Upper lobe of left lung (tissue), 6 donors: ENCODE measurements at regions not wholly inside any gene's neighbourhood (a gene's known extent, or its start where the extent isn't known, plus 50 kb on each side); places are given as distances from the start of the nearest gene placed in this dataset.

Experiments
- ATAC-seq, 2 donors: fragments of 200-7000 bp; cut with Tn5 transposase; one replicate each; pipeline ENCODE4 v1.9.1; 2022; ENCODE audit warnings: mild to moderate bottlenecking in 2 of 2, moderate library complexity in 2 of 2; ENCODE audit not compliant: low FRiP score in 2 of 2
- DNase-seq, 2 donors: peaks; one replicate each; pipeline ENCODE4 v3.0.0-alpha.2; 2019 to 2020
- H3K27ac ChIP-seq, 4 donors: fragments of 200-600 bp; sonication (generic); one replicate each; pipeline ENCODE4 v1.5.1; 2016 to 2019
- H3K27me3 ChIP-seq, 4 donors: fragments of 200-600 bp; sonication (generic); one replicate each; pipeline ENCODE4 v1.5.1; 2017 to 2019
- H3K36me3 ChIP-seq, 4 donors: fragments of 200-600 bp; sonication (generic); one replicate each; pipeline ENCODE4 v1.5.1; 2016 to 2019
- H3K4me1 ChIP-seq, 4 donors: fragments of 200-600 bp; sonication (generic); one replicate each; pipeline ENCODE4 v1.5.1; 2018 to 2019
- H3K4me3 ChIP-seq, 4 donors: fragments of 200-600 bp; sonication (generic); one replicate each; pipeline ENCODE4 v1.5.1; 2017 to 2019; ENCODE audit warnings: mild to moderate bottlenecking in 2 of 4, moderate library complexity in 1 of 4
- H3K9me3 ChIP-seq, 4 donors: fragments of 200-600 bp; sonication (generic); one replicate each; pipeline ENCODE4 v1.5.1; 2018 to 2019
- EP300 ChIP-seq, 4 donors: sonication (generic); formaldehyde crosslinking; IDR thresholded peaks; one replicate each; pipeline ENCODE4 v1.5.1; 2017; ENCODE audit warnings: antibody characterized with exemption in 4 of 4, control low read depth in 2 of 4
- POLR2A ChIP-seq, 4 donors: fragments of 450-650 bp; IDR thresholded peaks; one replicate each; pipeline ENCODE4 v1.5.1; 2016 to 2017; ENCODE audit warnings: antibody characterized with exemption in 4 of 4, mild to moderate bottlenecking in 2 of 4
- POLR2AphosphoS5 ChIP-seq, 2 donors: sonication (generic); formaldehyde crosslinking; IDR thresholded peaks; one replicate each; pipeline ENCODE4 v1.5.1; 2017; ENCODE audit warnings: antibody characterized with exemption in 2 of 2
- WGBS, 2 donors: methylation state at CpG; one replicate each; pipeline ENCODE4 v1.1.5; 2017 to 2018; 5-methylcytosine and 5-hydroxymethylcytosine counted together
- TF ChIP-seq, protein P1 (sequence below), 6 experiments: fragments of 450-650 bp in 4 of 6; fragments of 200-600 bp in 2 of 6; sonication (generic) in 2 of 6; IDR thresholded peaks; one replicate each; pipeline ENCODE4 v1.5.1; 2016 to 2019; ENCODE audit warnings: antibody characterized with exemption in 6 of 6
- donor health status: DM: no; HTN: no; CAD: no; lungs with moderate emphysema.
- donor health status: DM: no; HTN: yes; CAD: no; lungs with severe emphysema.

GRCh38 chr15:61612111-61612510 is 383.0 kb upstream of the RORA start:
- H3K27ac ChIP-seq = no peak overlapping the region
- no peak for ATAC-seq
- H3K4me3 ChIP-seq = no peak overlapping the region
- no peaks in the 10 kb centered on the region for H3K36me3 ChIP-seq
- H3K9me3 ChIP-seq = peaks cover 3 to 17% (median 6%) of the 10 kb centered on the region in 4 donors
- DNase-seq = no peak
- H3K27me3 ChIP-seq = no peaks in the 10 kb centered on the region
- TF ChIP-seq, protein P1, sequence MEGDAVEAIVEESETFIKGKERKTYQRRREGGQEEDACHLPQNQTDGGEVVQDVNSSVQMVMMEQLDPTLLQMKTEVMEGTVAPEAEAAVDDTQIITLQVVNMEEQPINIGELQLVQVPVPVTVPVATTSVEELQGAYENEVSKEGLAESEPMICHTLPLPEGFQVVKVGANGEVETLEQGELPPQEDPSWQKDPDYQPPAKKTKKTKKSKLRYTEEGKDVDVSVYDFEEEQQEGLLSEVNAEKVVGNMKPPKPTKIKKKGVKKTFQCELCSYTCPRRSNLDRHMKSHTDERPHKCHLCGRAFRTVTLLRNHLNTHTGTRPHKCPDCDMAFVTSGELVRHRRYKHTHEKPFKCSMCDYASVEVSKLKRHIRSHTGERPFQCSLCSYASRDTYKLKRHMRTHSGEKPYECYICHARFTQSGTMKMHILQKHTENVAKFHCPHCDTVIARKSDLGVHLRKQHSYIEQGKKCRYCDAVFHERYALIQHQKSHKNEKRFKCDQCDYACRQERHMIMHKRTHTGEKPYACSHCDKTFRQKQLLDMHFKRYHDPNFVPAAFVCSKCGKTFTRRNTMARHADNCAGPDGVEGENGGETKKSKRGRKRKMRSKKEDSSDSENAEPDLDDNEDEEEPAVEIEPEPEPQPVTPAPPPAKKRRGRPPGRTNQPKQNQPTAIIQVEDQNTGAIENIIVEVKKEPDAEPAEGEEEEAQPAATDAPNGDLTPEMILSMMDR (IDR thresholded peaks at IDR 0.05) = no peak
- TF ChIP-seq POLR2AphosphoS5 (IDR thresholded peaks at IDR 0.05) (no peak), EP300 (IDR thresholded peaks at IDR 0.05) (no peak), POLR2A (IDR thresholded peaks at IDR 0.05) (no peak)
- no peaks in the 10 kb centered on the region for H3K4me1 ChIP-seq

GRCh38 chr15:61605343-61605742 is 376.2 kb upstream of the RORA start:
- no peaks in the 10 kb centered on the region for H3K36me3 ChIP-seq
- H3K27ac ChIP-seq = no peak overlapping the region
- TF ChIP-seq, protein P1 (IDR thresholded peaks at IDR 0.05) = no peak
- TF ChIP-seq EP300 (IDR thresholded peaks at IDR 0.05) (no peak), POLR2AphosphoS5 (IDR thresholded peaks at IDR 0.05) (no peak), POLR2A (IDR thresholded peaks at IDR 0.05) (no peak)
- WGBS, 2 donors = 87% methylated on average over 6 of the region's 6 CpGs
- H3K4me1 ChIP-seq = no peaks in the 10 kb centered on the region
- H3K9me3 ChIP-seq = no peaks in the 10 kb centered on the region
- H3K27me3 ChIP-seq = no peaks in the 10 kb centered on the region
- no peak for ATAC-seq
- no peak for DNase-seq
- no peak overlapping the region for H3K4me3 ChIP-seq

GRCh38 chr15:61598655-61599054 is 369.6 kb upstream of the RORA start:
- H3K27ac ChIP-seq = no peak overlapping the region
- H3K4me1 ChIP-seq = no peaks in the 10 kb centered on the region
- no peak overlapping the region for H3K4me3 ChIP-seq
- ATAC-seq (no peak), DNase-seq (no peak)
- no peaks in the 10 kb centered on the region for H3K27me3 ChIP-seq
- H3K36me3 ChIP-seq = no peaks in the 10 kb centered on the region
- H3K9me3 ChIP-seq = no peaks in the 10 kb centered on the region
- TF ChIP-seq, protein P1 (IDR thresholded peaks at IDR 0.05) = no peak
- TF ChIP-seq POLR2AphosphoS5 (IDR thresholded peaks at IDR 0.05) (no peak), POLR2A (IDR thresholded peaks at IDR 0.05) (no peak)
- 51 to 58% methylated on average over 11 of the region's 11 CpGs for WGBS, 2 donors

DNA sequence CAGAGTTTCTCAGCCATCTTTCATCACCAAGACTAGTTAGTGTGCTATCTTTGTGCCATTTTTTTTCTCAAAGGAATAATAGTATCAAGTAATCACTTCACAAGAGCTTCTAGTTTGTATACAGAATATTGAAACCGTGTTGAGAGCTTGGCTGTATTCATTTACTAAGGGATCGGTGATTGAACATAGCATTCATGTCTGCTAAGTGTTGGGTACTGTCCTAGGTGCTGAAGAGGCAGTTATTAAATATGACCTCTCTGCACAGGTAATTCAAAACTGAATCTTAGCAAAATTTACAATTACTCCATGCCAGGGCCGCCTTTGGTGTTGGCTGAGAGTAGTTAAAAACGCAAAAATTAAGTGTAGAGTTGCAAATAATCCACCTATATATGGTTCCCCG is 355.3 kb upstream of the RORA start:
- H3K36me3 ChIP-seq = no peaks in the 10 kb centered on the region
- TF ChIP-seq, protein P1 (IDR thresholded peaks at IDR 0.05) = no peak
- TF ChIP-seq POLR2AphosphoS5 (IDR thresholded peaks at IDR 0.05) (no peak), EP300 (IDR thresholded peaks at IDR 0.05) (no peak), POLR2A (IDR thresholded peaks at IDR 0.05) (no peak)
- DNase-seq (no peak), ATAC-seq (no peak)
- H3K27ac ChIP-seq = no peak overlapping the region
- H3K9me3 ChIP-seq = no peaks in the 10 kb centered on the region
- no peaks in the 10 kb centered on the region for H3K27me3 ChIP-seq
- WGBS, 2 donors = 63 to 70% methylated on average over 5 of the region's 5 CpGs
- no peak overlapping the region for H3K4me3 ChIP-seq
- no peaks in the 10 kb centered on the region for H3K4me1 ChIP-seq

DNA sequence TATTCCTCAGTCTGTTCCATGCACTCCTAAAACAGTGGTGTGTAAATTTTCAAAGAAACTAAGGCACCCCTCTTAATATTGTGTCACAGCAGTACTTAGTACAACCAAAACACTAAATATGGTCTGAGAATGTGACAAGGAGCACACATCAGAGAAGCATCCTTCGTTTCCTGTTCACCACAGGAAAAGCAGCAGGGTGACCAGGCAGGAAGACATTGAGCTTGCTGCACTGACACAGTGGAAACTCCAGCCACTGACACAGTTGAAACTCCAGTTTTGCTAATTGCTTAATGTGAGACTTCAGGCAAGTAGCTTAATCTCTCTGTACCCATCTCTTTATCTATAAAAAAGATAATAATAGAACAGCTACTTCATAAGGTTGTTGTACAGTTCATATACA is 353.0 kb upstream of the RORA start:
- WGBS, 2 donors = 31 to 32% methylated on average over 1 of the region's 1 CpG

More for the DNA sequence above, 353.0 kb upstream of the RORA start:
- no peaks in the 10 kb centered on the region for H3K36me3 ChIP-seq
- H3K27ac ChIP-seq = no peak overlapping the region
- no peaks in the 10 kb centered on the region for H3K9me3 ChIP-seq
- TF ChIP-seq POLR2A (IDR thresholded peaks at IDR 0.05) (no peak), EP300 (IDR thresholded peaks at IDR 0.05) (no peak), POLR2AphosphoS5 (IDR thresholded peaks at IDR 0.05) (no peak)
- TF ChIP-seq, protein P1 (IDR thresholded peaks at IDR 0.05) = no peak
- DNase-seq (no peak), ATAC-seq (no peak)
- no peaks in the 10 kb centered on the region for H3K4me1 ChIP-seq
- H3K4me3 ChIP-seq = no peak overlapping the region
- H3K27me3 ChIP-seq = no peaks in the 10 kb centered on the region
